ENCODE measurements at regions not wholly inside any gene's neighbourhood (a gene's known extent, or its start where the extent isn't known, plus 50 kb on each side); places are given as distances from the start of the nearest gene placed in this dataset.
A peak's percentile ranks its signal among the peaks of the same experiment; 100 is the strongest.

DNA sequence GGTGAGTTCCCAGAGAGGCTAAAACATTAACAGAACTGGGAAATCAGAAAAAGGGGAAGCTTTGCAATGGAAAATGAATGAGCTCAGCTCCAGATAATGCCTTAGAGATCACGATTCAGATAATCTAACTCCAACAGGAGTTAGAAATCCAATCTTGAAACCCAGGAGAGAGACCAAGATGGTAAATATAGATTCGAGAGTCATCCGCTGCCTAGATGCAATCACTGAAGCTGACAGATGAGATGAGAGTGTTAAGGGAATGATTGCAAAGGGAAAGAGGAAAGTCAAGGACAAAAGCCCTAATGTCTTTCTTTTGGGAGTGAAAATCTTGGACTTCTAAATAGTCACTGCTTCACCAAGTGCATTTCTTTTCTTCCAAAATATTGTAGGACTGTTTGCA, 722.0 kb downstream of the EPHA4 start:
- no peak for ATAC-seq (replicated peaks in 6 of 8)
- in situ Hi-C loops (cut with MboI; ENCODE audit: low pct_unique_long_range_greater_than_20kb in 2 of 9, low sequenced_read_pairs in 9 of 9, unreplicated experiment in 9 of 9): no loop called here
- Histone ChIP-seq H3K4me1 (replicated peaks in 1 of 2) (peaks cover under 1 to 11% of the 10 kb centered on the region in 2 donors), H3K4me3 (no peak overlapping the region), H3K27ac (no peak overlapping the region)
- WGBS, 10 experiments: 13 to 97% (median 87%) methylated on average over 1 to 3 of the region's 3 CpGs; no CpG with 5 or more reads in 1 of the 10 experiments

- H3K27ac ChIP-seq: no peak overlapping the region
- ATAC-seq (replicated peaks in 6 of 8): peak in 2 of 8 experiments; percentile 36 to 45
- H3K4me1 ChIP-seq (replicated peaks in 1 of 2): peaks cover 3 to 5% of the 10 kb centered on the region in 2 donors
- in situ Hi-C loops (cut with MboI; ENCODE audit: low pct_unique_long_range_greater_than_20kb in 2 of 9, low sequenced_read_pairs in 9 of 9, unreplicated experiment in 9 of 9): no loop called here
- WGBS, 10 experiments: 0 to 75% (median 50%) methylated on average over 1 to 2 of the region's 2 CpGs; no CpG with 5 or more reads in 3 of the 10 experiments
- no peak overlapping the region for H3K4me3 ChIP-seq
These were observed 716.8 kb downstream of the EPHA4 start for GRCh38 chr2:220855296-220855695.

DNA sequence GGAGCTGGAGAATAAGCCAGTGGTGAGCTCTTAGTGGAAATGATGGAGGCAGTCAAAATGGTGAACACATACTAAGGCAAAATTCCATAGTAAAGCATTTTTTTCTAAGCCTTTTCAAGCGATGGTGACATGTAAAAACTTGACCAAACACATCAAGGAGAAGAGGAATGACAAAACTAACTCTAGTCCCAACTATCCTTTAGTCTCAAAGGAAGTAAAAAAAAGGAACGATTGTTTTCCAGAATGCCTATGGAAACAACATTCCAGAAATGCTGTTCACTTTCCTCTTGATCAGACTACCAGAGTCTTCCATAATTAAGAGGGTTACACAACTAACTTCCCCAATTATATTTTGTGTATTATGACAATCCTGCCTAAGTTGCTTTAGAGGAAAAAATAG, 715.6 kb downstream of the EPHA4 start:
- 39 to 100% (median 94%) methylated on average over 1 to 2 of the region's 2 CpGs; no CpG with 5 or more reads in 1 of the 10 experiments for WGBS, 10 experiments
- Histone ChIP-seq H3K27ac (no peak overlapping the region), H3K4me1 (replicated peaks in 1 of 2) (peaks cover 3 to 5% of the 10 kb centered on the region in 2 donors), H3K4me3 (no peak overlapping the region)
- ATAC-seq (replicated peaks in 6 of 8): no peak
- in situ Hi-C loops (cut with MboI; ENCODE audit: low pct_unique_long_range_greater_than_20kb in 2 of 9, low sequenced_read_pairs in 9 of 9, unreplicated experiment in 9 of 9): no loop called here

- peak in 3 of 8 experiments; percentile 68 to 76 (median 72) for ATAC-seq (replicated peaks in 6 of 8)
- no peak overlapping the region for H3K27ac ChIP-seq
- H3K4me1 ChIP-seq (replicated peaks in 1 of 2): peaks cover 3 to 5% of the 10 kb centered on the region in 2 donors
- in situ Hi-C loops (cut with MboI; ENCODE audit: low pct_unique_long_range_greater_than_20kb in 2 of 9, low sequenced_read_pairs in 9 of 9, unreplicated experiment in 9 of 9): no loop called here
- WGBS, 10 experiments: 50 to 100% (median 96%) methylated on average over 1 of the region's 1 CpG
- H3K4me3 ChIP-seq: no peak overlapping the region
These were observed 714.7 kb downstream of the EPHA4 start for GRCh38 chr2:220857368-220857767.

- WGBS, 10 experiments: 77 to 100% (median 89%) methylated on average over 2 of the region's 2 CpGs; no CpG with 5 or more reads in 1 of the 10 experiments
- in situ Hi-C loops (cut with MboI; ENCODE audit: low pct_unique_long_range_greater_than_20kb in 2 of 9, low sequenced_read_pairs in 9 of 9, unreplicated experiment in 9 of 9): no loop called here
- Histone ChIP-seq H3K4me1 (replicated peaks in 1 of 2) (peaks cover 3 to 5% of the 10 kb centered on the region in 2 donors), H3K27ac (no peak overlapping the region), H3K4me3 (no peak overlapping the region)
- peak in 2 of 8 experiments; percentile 32 to 46 for ATAC-seq (replicated peaks in 6 of 8)
These were observed 714.0 kb downstream of the EPHA4 start for GRCh38 chr2:220858101-220858500.

DNA sequence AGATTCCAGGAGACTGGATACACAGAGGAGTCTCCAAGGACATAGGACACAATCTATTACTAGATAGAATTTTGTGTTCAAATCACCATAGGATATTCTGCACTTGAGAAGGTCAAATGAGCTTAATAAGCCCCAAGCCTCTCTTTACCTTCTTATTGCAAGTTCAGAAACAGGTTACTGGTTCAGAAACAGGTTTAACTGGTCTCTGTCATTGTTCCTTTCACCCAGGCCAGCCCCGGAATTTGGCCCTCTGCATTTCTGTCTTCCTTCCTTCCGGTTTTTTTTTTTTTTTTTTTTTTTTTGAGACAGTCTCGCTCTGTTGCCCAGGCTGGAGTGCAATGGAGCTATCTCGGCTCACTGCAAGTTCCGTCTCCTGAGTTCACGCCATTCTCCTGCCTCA, 700.2 kb downstream of the EPHA4 start:
- Histone ChIP-seq H3K27ac (no peak overlapping the region), H3K4me3 (no peak overlapping the region), H3K4me1 (replicated peaks in 1 of 2) (peaks cover 5 to 11% of the 10 kb centered on the region in 2 donors)
- 53 to 100% (median 87%) methylated on average over 1 to 6 of the region's 6 CpGs; no CpG with 5 or more reads in 1 of the 10 experiments for WGBS, 10 experiments
- in situ Hi-C loops (cut with MboI; ENCODE audit: low pct_unique_long_range_greater_than_20kb in 2 of 9, low sequenced_read_pairs in 9 of 9, unreplicated experiment in 9 of 9): no loop called here
- ATAC-seq (replicated peaks in 6 of 8): no peak

DNA sequence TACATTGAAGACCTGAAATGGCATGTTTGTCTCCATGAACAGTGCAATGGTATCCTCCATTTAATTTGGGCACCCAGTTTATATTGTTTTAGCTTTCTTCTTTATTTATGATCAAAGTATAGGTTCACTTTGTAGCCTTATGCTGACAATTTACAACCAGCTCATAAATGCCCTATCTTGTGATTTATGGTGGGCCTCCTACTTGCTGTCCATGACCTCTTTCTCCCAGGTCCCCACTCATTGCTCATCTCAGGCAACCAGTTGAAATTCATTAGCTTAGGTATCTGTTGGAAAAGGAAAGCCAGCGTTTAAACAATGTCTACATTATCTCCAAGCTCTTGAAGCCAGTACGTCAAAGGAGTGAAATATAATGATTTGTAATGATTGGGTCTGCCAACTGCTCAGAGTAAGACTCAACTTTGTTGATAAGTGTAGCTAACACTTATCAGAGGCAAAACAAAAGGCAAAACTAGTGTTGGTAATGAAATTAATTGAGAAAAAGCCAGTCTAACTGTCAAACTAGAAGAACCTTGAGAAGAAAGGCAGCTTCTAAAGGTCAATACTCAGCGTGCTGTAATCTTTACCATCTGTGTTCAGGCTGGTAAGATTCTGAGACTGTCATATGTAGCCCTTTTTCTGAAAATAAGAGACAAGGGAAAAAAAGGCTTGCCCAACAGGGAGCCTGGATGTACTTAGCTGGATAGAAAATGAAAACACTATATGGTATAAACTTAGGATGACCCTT, 695.9 kb downstream of the EPHA4 start:
- Histone ChIP-seq H3K4me1 (replicated peaks in 1 of 2) (peaks cover 5 to 24% of the 10 kb centered on the region in 2 donors), H3K4me3 (no peak overlapping the region), H3K27ac (no peak overlapping the region)
- peak in 4 of 8 experiments; percentile 29 to 66 (median 55) for ATAC-seq (replicated peaks in 6 of 8)
- in situ Hi-C loops (cut with MboI; ENCODE audit: low pct_unique_long_range_greater_than_20kb in 2 of 9, low sequenced_read_pairs in 9 of 9, unreplicated experiment in 9 of 9): no loop called here
- 19 to 100% (median 67%) methylated on average over 1 to 3 of the region's 3 CpGs; no CpG with 5 or more reads in 2 of the 10 experiments for WGBS, 10 experiments

GRCh38 chr2:220877491-220877890, 694.6 kb downstream of the EPHA4 start:
- no peak overlapping the region for H3K4me3 ChIP-seq
- no peak overlapping the region for H3K27ac ChIP-seq
- in situ Hi-C loops (cut with MboI; ENCODE audit: low pct_unique_long_range_greater_than_20kb in 2 of 9, low sequenced_read_pairs in 9 of 9, unreplicated experiment in 9 of 9): no loop called here
- H3K4me1 ChIP-seq (replicated peaks in 1 of 2): peaks cover 5 to 24% of the 10 kb centered on the region in 2 donors
- peak in 5 of 8 experiments; percentile 49 to 68 (median 60) for ATAC-seq (replicated peaks in 6 of 8)
- WGBS, 10 experiments: 42 to 88% (median 79%) methylated on average over 2 of the region's 2 CpGs; no CpG with 5 or more reads in 1 of the 10 experiments

DNA sequence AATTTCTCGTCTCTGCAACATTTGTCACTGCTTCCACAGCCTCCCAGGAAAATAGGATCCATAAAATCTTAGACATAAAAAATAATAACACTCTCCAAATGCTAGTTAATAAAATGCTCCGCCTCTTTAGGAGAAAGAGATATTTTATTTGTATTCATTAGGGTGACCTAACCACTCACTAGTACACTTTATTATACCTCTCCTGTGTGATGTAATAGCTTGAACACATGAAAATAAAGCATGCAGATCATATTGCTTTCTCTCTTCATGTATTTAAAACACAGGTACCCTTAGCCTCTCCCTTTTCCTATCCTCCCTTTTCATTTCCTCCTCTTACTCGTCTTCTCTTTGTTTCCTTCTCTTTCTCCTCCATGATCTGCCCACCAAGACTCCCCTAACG, 694.2 kb downstream of the EPHA4 start:
- no peak overlapping the region for H3K27ac ChIP-seq
- H3K4me1 ChIP-seq (replicated peaks in 1 of 2): peaks cover 5 to 24% of the 10 kb centered on the region in 2 donors
- peak in 5 of 8 experiments; percentile 41 to 75 (median 47) for ATAC-seq (replicated peaks in 6 of 8)
- in situ Hi-C loops (cut with MboI; ENCODE audit: low pct_unique_long_range_greater_than_20kb in 2 of 9, low sequenced_read_pairs in 9 of 9, unreplicated experiment in 9 of 9): no loop called here
- 12 to 93% (median 69%) methylated on average over 1 to 4 of the region's 4 CpGs for WGBS, 10 experiments
- H3K4me3 ChIP-seq: no peak overlapping the region

GRCh38 chr2:220880623-220881596, 691.2 kb downstream of the EPHA4 start:
- ATAC-seq (replicated peaks in 6 of 8): peak in 3 of 8 experiments; percentile 80 to 86 (median 85)
- in situ Hi-C loops (cut with MboI; ENCODE audit: low pct_unique_long_range_greater_than_20kb in 2 of 9, low sequenced_read_pairs in 9 of 9, unreplicated experiment in 9 of 9): no loop called here
- no peak overlapping the region for H3K27ac ChIP-seq
- H3K4me3 ChIP-seq: no peak overlapping the region
- 0 to 100% (median 81%) methylated on average over 1 to 3 of the region's 3 CpGs for WGBS, 10 experiments
- H3K4me1 ChIP-seq (replicated peaks in 1 of 2): peaks cover 5 to 23% of the 10 kb centered on the region in 2 donors

GRCh38 chr2:220882507-220882906, 689.6 kb downstream of the EPHA4 start:
- no peak for ATAC-seq (replicated peaks in 6 of 8)
- no peak overlapping the region for H3K4me3 ChIP-seq
- H3K27ac ChIP-seq: no peak overlapping the region
- in situ Hi-C loops (cut with MboI; ENCODE audit: low pct_unique_long_range_greater_than_20kb in 2 of 9, low sequenced_read_pairs in 9 of 9, unreplicated experiment in 9 of 9): no loop called here
- peaks cover 0 to 11% of the 10 kb centered on the region in 2 donors for H3K4me1 ChIP-seq (replicated peaks in 1 of 2)

DNA sequence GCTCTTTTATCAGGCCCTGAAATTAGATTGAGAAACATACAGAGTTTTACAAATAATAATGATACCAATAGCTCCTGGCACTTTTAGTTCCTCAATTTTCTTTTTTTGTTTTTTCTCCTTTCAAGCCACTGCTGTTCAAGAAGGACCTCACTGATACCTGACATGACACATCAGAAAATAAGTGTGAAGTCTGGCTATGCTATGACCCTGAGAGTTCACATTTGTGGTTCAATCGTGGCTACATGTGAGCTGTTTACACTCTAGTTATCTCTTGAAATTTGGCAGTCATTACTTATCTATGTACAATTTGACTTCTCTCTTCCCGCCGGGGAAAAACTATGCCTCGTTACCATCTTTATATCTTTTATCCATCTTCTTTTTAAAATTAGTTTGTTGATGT, 686.5 kb downstream of the EPHA4 start:
- no peak overlapping the region for H3K4me3 ChIP-seq
- ATAC-seq (replicated peaks in 6 of 8): no peak
- H3K27ac ChIP-seq: no peak overlapping the region
- 54 to 100% (median 72%) methylated on average over 2 to 4 of the region's 4 CpGs for WGBS, 10 experiments
- H3K4me1 ChIP-seq (replicated peaks in 1 of 2): peaks cover 0 to 7% of the 10 kb centered on the region in 2 donors
- in situ Hi-C loops (cut with MboI; ENCODE audit: low pct_unique_long_range_greater_than_20kb in 2 of 9, low sequenced_read_pairs in 9 of 9, unreplicated experiment in 9 of 9): no loop called here

All from motor neuron (in vitro differentiated cells).